CD1c-positive myeloid dendritic cell (primary cell): ENCODE measurements at regions not wholly inside any gene's neighbourhood (a gene's known extent, or its start where the extent isn't known, plus 50 kb on each side); places are given as distances from the start of the nearest gene placed in this dataset.

Experiments
- DNase-seq: peaks from one replicate; pipeline ENCODE4 v3.0.0-alpha.2; 2016; ENCODE audit errors: extremely low spot score

- no peak for DNase-seq
These were observed 50.1 kb upstream of the SIRPA start for GRCh38 chr20:1845163-1845523.

GRCh38 chr20:1844325-1845162 lies 50.7 kb upstream of the SIRPA start:
- DNase-seq: peak; percentile 90

GRCh38 chr20:1842281-1842680 lies 52.9 kb upstream of the SIRPA start:
- no peak for DNase-seq

GRCh38 chr20:1841554-1842140 lies 53.6 kb upstream of the SIRPA start:
- DNase-seq: no peak

DNA sequence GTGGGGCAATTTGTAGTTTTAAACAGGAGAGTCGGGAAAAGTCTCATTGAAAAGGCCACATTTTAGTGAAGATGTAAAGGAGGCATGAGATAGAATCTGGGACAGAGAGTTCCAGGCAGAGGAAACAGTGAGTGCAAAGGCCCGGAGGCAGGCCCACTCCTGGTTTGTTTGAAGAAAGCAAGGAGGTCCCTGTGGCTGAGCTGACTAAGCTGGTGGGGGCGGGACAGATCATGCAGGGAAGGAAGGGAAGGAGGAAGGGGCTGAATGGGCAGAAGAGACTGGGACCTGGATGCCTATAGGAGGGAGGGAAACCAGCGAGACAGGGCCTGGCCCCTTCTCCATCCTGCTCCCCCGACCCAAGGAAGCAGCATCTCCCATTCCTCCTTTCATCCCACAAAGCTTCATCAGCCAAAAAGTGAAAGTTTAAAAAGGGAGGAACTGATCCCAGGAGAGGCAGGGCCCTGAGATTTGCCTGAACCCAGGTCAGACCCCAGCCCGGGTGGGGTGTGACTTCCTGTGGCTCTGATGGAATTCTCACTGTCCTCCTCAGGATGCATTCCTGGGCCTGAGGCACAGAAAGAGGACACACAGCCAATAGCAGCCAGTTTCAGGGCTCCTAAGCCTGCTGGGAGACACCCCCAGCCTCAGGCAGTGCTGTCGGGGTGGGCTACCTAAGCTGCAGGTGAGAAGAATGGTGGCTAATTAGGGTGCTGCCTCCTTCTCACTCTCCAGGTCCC lies 54.2 kb upstream of the SIRPA start:
- DNase-seq: no peak

DNA sequence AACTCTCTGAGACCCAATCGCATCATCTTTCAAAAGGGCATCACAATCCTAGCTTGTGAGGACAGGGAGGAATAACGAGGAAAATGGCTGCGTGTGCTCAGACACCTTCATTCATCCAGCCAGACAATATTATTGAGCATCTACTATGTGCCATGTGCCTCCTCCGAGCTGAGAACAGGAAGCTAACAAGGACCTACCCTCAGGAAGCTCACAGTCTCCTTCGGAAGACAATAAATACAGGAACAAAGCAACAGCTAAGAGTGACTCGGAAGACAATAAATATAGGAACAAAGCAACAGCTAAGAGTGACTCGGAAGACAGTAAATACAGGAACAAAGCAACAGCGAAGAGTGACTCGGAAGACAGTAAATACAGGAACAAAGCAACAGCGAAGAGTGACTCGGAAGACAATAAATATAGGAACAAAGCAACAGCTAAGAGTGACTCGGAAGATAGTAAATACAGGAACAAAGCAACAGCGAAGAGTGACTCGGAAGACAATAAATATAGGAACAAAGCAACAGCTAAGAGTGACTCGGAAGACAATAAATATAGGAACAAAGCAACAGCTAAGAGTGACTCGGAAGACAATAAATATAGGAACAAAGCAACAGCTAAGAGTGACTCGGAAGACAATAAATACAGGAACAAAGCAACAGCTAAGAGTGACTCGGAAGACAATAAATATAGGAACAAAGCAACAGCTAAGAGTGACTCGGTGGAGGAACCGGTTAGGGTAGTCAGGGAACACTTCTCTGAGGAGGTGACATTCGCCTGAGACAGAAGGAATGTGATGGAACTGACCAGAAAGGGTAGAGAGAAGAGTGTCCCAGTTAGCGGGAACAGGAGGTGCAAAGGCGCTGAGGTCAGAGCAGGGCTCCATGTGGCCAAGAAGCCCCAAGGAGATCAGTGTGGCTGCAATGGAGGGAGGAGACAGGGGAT lies 55.6 kb upstream of the SIRPA start:
- DNase-seq: peak; percentile 75

GRCh38 chr20:1838556-1839279 lies 56.5 kb upstream of the SIRPA start:
- DNase-seq: no peak

DNA sequence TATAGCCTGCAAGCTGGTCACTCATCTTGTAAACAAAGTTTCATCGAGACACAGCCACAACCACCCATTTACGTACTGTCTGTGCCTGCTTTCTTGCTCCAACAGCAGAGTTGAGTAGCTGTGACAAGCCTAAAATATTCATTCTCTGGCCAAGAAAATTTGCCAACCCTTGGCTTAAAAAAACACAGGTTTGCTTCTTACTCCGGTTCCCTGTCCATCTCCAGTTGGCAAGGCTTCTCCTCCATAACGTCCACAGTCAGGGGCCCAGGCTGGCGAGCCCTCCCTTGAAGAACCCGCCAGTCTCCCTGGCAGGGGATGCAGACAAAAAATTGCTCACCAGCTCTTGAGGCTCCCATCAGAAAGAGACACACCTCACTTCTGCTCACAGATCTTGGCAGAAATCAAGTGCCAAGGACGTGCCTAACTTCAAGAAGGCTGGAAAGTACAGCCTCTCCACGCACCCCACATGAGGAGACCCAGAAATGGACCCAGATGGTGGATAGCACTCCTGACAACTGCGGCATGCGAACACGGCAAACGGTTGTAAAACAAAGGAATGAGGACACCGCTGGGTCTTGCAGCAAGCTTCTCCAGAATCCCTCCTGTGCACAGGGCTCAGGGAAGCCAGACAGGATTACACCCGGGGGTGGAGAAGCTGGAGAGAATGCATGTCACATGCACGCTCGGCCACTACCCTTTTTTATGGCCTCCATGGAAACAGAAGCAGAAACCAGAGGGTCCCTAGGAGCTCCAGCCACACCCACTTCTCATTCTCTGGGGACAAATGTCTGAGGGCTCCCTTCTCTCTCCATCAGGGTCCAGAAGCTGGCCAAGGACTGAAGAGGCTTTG lies 59.8 kb upstream of the SIRPA start:
- no peak for DNase-seq

DNA sequence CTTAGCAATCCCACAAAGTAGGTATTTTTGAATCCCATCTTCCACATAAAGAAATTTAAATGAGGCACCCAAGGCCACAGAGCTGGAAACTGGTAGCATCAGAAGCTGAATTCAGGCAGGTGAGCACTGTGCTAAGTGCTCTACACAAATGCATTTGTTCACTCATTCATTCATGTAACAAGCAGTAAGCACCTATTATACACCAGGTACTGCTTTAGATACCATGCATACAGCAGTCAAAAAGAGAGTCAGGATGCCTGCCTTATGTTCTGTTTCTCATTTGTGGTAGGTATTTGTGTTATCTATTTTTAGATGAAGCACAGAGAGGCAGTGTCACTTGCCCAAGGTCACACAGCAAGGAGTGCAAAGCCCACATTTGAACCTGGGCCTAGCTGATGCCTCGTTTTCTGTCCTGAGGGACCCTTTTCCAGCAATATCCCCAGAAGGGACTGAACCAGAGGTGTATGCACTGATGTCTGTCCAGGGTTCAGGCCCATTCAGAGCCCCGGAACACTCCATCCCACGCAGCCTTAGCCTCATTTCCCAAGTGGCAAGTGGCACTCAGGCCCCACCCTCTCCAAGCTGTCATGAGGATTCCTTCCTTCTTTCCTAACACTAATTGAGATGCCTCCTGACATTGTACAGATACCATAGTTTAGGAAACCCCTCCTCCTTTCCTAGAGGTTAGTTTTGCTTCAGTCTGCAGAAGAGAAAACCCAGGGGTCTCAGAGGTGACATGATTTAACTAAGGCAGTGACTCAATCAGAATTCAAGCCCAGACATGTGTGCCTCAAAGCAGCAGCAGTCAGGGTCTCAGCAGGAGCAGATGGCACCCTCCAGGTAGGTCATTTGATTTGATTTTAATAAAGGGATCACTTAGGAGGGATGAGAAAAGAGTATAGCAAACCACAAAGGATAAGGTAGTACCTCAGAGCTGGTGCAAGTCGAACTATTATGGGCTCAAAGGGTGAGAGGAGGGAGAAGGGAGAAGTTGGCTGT lies 61.2 kb upstream of the SIRPA start:
- no peak for DNase-seq

DNA sequence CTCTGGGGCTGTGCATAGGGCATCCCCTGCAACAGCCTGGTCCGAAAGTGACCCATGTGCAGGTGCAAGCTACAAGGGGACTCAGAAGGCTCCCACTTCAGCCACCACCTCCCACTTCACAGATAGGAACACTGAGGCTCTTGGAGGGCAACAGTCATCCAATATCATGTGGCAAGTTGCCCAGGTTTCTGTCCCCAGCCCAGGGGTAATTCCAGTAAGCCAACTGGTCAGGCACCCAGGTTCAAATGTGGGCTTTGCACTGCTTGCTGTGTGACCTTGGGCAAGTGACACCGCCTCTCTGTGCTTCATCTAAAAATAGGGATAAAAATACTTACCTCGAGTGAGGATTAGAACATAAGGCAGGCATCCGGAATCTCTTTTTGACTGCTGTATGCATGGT lies 62.0 kb upstream of the SIRPA start:
- no peak for DNase-seq

DNA sequence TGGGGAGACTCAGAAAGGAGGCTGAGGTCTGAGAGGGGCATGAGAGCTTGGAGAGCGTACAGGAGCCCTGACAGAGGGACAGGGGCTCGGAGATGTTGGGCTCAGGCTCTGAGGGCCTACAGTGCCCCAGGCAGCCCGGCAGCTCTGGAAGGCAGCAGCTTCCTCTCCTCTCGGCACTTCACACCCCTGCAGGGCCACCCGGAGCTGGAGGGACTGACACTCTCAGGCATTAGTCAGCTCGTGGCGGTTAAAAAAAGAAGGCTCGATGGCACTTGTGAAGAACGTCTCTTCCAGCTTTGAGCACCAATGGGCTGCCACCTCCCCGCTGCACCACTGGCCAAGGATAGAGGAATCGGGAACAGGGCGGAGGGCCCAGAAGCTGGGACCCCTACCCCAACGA lies 62.6 kb upstream of the SIRPA start:
- DNase-seq: no peak

DNA sequence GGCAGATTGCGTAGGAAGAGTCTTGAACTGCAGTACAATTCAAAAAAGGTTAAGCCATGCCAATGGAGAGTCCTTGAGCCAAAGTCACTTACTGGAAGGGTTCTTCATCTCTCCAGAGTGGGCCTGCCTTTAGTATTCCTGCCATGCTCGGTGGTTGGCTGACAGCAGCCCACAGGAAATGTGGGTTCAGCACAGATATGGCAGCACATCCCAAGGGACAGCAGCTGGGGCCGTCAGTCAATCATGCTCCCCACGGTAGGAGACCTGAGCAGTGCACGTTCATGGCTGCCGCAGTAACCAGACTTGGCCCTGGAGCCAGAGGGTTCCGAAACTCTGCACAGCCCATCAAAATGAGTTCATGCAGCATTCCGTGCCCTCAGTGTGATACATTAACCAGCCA lies 63.6 kb upstream of the SIRPA start:
- no peak for DNase-seq

DNA sequence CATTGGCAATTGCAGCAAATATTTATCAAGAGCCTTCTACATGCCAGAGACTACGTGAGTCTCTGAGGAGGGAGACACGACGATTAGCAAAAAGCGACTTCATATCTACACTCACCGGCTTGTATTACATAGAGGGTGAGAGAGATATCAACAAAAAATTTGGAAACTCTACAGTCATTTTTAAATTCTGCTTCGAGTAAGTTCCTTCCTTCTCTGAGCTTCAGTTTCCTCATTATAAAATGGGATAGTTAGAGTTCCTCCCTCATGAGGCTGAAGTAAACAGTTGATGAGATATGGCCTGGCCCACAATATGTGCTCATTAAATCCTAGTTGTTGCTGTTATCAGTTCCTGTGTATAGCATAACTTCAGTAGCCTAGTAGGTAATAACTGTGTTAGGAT lies 64.1 kb upstream of the SIRPA start:
- DNase-seq: peak; percentile 72

DNA sequence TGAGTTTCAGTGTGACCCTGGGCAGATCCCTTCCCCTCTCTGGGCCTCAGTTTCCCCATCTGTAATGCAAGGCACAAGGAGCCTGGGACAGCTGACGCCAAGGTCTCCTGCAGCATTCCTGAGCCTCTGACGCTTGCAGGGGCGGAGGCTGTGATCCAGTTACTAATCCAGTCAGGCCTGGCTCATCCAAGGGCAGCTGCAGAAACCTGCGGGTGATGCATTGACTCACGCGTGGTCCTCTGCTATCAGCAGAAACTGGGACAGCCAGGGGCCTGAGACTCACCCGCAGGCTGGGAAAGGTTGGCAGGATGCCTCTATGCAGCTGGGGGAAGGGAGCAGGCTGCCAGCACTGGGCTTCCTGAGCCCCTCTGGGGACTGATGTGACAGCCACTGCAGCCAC lies 65.0 kb upstream of the SIRPA start:
- DNase-seq: no peak

- DNase-seq: no peak
These were observed 65.7 kb upstream of the SIRPA start for GRCh38 chr20:1829531-1829930.

DNA sequence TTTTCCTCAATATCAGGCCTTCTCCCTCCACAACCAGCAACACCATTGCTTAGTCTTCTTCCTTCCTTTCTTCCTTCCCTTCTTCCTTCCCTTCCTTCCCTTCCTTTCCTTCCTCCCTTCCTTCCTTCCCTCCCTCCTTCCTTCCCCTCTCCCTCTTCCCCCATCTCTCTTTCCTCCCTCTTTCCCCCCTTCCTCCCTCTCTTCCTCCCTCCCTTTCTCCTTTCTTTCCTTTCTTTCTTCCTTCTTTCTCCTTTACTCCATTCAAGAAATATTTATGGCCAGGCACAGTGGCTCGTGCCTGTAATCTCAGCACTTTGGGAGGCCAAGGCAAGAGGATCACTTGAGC lies 66.4 kb upstream of the SIRPA start:
- DNase-seq: no peak

DNA sequence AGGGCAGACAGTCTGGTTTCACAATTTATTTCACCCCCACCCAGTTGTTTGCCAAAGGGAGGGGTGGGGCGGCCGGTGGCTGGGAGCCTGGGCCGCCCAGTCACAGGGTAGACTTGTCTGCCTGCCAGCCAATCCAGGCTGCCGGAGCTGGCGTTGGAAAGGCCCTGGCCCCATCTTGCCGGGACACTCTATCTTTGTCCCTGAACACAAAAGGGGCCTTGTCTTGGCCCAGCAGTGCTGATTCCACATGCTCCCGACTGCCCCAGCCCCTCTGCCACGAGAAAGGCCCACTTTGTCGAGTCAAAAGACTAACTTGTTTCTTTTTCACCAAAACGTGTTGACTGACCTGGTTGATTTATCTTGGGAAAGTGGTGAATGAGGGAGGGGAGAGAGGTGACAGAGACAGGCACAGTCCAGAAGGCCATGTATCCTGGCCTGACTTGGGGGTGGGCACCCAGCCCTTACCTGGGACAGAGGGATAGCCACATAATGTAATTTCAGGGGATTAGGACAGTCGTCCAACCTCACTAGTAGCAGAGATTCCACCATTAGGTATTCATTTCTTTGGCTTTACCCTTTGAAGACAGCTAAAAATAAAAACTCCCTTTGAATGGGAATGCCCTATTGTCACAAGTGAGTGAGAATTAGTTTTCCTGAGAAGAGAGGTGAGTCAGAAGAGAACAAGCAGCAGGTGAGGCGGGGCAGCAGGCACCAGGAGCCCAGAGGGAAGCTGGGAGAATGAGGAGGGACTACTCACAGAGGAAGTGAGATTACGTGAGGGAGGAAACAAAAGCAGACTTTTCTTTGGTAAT lies 67.0 kb upstream of the SIRPA start:
- DNase-seq: peak; percentile 82

- no peak for DNase-seq
These were observed 67.7 kb upstream of the SIRPA start for GRCh38 chr20:1827510-1827973.
